Stimulated activated naive CD8-positive, alpha-beta T cell treated with anti-CD3 and anti-CD28 coated beads, Interleukin-15, Interleukin-2, amounts not matched to agents 100 ng/mL and 50 ng/mL, for 24 hours (primary cell): ENCODE measurements at regions not wholly inside any gene's neighbourhood (a gene's known extent, or its start where the extent isn't known, plus 50 kb on each side); places are given as distances from the start of the nearest gene placed in this dataset.
A peak's percentile ranks its signal among the peaks of the same experiment; 100 is the strongest.

ENCODE experiments used
- H3K27ac Mint-ChIP-seq: one replicate; pipeline ENCODE4 v1.8.0; 2021; ENCODE audit warnings: mild to moderate bottlenecking, mixed read lengths
- H3K27me3 Mint-ChIP-seq: one replicate; pipeline ENCODE4 v1.8.0; 2021; ENCODE audit warnings: mixed read lengths
- H3K36me3 Mint-ChIP-seq: one replicate; pipeline ENCODE4 v1.8.0; 2021; ENCODE audit warnings: low read depth, mixed read lengths
- H3K4me1 Mint-ChIP-seq: one replicate; pipeline ENCODE4 v1.8.0; 2021; ENCODE audit warnings: low read depth, mixed read lengths
- H3K4me3 Mint-ChIP-seq: one replicate; pipeline ENCODE4 v1.8.0; 2021; ENCODE audit warnings: mild to moderate bottlenecking, mixed read lengths
- H3K9me3 Mint-ChIP-seq: one replicate; pipeline ENCODE4 v1.8.0; 2021; ENCODE audit warnings: mixed read lengths

DNA sequence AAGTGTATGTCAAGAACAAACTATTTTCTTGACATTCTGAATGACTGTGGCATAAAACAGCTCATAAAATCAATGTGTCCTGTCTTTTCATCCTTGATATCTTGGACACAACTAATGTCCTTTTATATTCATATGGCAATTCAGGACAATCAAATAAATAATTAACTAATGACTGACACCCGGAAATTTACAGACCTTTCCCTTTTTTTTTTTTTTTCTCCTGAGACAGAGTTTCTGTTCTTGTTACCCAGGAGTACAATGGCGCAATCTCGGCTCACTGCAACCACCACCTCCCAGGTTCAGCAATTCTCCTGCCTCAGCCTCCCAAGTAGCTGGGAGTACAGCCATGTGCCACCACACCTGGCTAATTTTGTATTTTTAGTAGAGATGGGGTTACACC, 107.1 kb upstream of the LGSN start:
- Mint-ChIP-seq H3K4me1 (no peaks in the 10 kb centered on the region), H3K27me3 (peaks cover 3% of the 10 kb centered on the region), H3K36me3 (no peaks in the 10 kb centered on the region), H3K4me3 (no peak overlapping the region), H3K9me3 (peaks cover 4% of the 10 kb centered on the region), H3K27ac (no peak overlapping the region)

DNA sequence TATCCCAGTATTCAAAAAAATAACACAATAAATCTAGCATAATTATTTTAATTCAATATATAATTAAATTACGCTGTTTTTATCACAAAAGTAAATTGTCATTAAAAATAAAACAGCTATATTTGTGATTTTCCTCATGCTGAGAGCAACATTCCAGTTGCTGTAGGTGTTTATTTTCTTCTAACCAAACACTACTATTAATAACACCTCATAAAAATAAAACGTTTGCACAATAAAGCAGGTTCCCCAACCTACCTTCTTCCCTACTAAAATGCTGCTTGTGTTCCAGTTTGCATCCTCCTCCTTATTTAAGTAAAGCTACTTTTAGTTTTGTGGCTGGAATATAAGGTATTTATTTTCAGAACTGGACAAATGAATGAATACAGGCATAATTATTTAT, 108.2 kb upstream of the LGSN start:
- Mint-ChIP-seq H3K4me1 (no peaks in the 10 kb centered on the region), H3K36me3 (no peaks in the 10 kb centered on the region), H3K27me3 (peaks cover 3% of the 10 kb centered on the region), H3K27ac (no peak overlapping the region), H3K4me3 (no peak overlapping the region), H3K9me3 (peaks cover 4% of the 10 kb centered on the region)

DNA sequence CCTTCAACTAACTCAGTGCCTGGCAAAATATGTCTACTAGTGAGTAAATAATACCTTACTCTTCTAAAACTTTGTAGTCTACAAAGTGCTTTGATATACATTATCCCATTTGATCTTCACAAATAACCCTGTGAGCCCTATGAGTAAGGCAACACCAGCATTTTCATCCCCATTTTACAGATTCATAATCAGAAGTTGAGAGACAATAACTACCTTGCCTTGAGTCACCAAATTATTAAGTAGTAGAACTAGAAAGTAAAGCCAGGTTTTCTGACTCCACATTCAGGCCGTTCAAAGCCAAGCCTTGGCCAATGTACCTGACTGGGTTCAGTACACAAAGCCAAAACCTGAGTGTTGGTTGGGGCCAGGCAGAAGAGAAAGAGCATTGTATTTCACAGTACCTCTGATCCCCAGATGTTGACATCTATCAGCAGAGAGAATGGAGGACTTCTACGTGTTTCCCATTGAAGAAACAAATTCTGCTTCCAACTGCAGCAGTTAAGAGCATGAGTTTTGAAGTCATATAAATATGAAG, 111.3 kb upstream of the LGSN start:
- H3K27ac Mint-ChIP-seq = no peak overlapping the region
- no peaks in the 10 kb centered on the region for H3K4me1 Mint-ChIP-seq
- no peak overlapping the region for H3K4me3 Mint-ChIP-seq
- H3K36me3 Mint-ChIP-seq = no peaks in the 10 kb centered on the region
- peaks cover 3% of the 10 kb centered on the region for H3K27me3 Mint-ChIP-seq
- H3K9me3 Mint-ChIP-seq = no peaks in the 10 kb centered on the region

DNA sequence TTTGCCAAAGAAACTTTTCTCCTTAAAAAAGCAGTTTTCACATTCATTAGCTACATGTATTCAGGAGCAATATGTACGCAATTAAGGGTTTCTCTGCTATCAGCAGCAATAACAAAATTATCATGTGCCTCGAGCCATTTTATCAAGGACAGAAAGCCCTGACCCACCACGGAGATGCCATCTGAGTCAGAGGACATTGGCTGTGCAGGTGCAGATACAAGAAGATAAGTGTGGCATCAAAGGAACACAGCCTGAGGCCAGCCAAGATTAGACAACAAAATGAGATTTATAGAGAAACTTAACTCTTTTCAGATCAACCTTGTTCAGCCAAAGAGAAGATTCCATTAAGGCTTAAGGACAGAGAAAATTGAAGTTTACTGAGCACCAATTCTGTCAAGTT, 115.2 kb upstream of the LGSN start:
- Mint-ChIP-seq H3K36me3 (no peaks in the 10 kb centered on the region), H3K9me3 (peaks cover 3% of the 10 kb centered on the region), H3K4me3 (no peak overlapping the region), H3K27me3 (peaks cover 3% of the 10 kb centered on the region), H3K27ac (no peak overlapping the region), H3K4me1 (no peaks in the 10 kb centered on the region)

DNA sequence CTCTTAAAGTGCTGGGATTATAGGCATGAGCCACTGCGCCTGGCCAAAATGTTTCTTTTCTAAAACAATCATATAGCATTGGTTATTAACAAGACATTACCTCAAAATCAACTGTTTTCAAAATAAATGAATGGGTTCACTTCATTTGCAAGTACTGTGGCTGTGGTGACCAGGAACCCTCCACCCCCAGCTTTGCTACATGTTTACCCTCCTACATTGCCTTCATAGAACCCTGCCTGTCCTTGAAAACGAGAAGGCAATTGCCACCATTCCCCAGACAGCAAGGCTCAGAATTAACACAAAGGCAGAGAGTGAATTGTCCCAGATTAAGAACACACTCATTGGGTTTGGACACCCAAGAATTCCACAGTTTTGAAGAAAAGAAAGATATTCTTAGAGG, 116.6 kb upstream of the LGSN start:
- no peaks in the 10 kb centered on the region for H3K27me3 Mint-ChIP-seq
- H3K9me3 Mint-ChIP-seq = peaks cover 3% of the 10 kb centered on the region
- no peak overlapping the region for H3K4me3 Mint-ChIP-seq
- H3K27ac Mint-ChIP-seq = no peak overlapping the region
- no peaks in the 10 kb centered on the region for H3K36me3 Mint-ChIP-seq
- H3K4me1 Mint-ChIP-seq = no peaks in the 10 kb centered on the region

DNA sequence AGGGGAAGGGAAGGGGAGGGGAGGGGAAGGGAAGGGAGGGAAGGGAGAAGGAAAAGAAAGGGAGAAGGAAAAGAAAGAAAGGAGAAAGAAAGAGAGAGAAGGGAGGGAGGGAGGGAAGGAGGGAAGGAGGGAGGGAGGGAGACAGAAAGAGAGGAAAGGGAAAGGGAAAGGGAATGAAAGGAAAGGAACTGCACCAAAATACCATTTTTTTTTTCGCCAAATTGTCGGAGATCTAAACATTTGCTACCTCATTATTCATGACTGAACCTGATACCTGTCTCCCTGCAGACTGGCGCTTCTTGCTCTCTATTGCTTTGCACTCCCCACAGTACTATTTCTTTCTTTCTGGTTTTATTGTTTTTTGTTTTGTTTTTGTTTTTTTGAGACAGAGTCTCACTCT, 117.3 kb upstream of the LGSN start:
- Mint-ChIP-seq H3K27ac (no peak overlapping the region), H3K4me1 (no peaks in the 10 kb centered on the region), H3K36me3 (no peaks in the 10 kb centered on the region), H3K4me3 (no peak overlapping the region), H3K27me3 (no peaks in the 10 kb centered on the region), H3K9me3 (peaks cover 3% of the 10 kb centered on the region)

DNA sequence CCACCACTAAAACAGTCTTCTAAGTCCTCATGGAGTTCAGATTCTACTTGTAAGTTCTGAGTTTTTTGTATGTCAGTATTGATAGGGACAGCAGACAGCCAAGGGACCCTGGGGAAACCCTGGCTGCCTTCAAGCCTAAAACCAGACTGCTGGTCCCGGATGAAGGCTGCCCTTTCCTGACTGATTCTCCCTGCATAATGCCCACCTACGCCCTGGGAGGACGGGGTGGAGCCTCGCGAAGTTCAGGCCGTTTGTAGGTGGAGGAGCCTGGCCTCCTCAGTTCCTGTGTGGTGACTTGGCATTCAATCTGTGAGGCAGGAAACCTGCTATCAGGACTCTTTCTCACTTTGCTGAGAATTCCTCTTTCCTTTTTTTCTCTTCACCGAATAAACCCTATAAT, 120.3 kb upstream of the LGSN start:
- no peak overlapping the region for H3K4me3 Mint-ChIP-seq
- peaks cover 3% of the 10 kb centered on the region for H3K9me3 Mint-ChIP-seq
- H3K27me3 Mint-ChIP-seq = no peaks in the 10 kb centered on the region
- H3K4me1 Mint-ChIP-seq = no peaks in the 10 kb centered on the region
- no peaks in the 10 kb centered on the region for H3K36me3 Mint-ChIP-seq
- no peak overlapping the region for H3K27ac Mint-ChIP-seq

DNA sequence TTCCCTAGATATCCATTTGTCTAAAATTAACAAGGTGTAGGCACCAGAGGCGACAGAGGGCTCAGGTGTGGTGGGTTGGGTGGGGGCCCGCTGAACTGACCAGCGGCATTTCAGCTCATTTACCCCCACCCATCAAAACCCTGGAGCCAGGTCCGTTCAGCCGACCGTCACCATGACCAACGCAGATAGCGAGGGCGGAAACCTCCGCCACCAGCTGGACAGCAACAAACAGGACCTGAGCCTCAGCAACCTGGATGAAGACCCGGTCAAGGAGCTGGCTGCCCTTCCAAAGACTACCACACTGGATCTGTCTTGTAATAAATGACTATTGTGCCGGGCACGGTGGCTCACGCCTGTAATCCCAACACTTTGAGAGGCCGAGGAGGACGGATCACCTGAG, 120.8 kb upstream of the LGSN start:
- no peaks in the 10 kb centered on the region for H3K4me1 Mint-ChIP-seq
- H3K4me3 Mint-ChIP-seq = no peak overlapping the region
- H3K27ac Mint-ChIP-seq = no peak overlapping the region
- H3K9me3 Mint-ChIP-seq = peaks cover 3% of the 10 kb centered on the region
- H3K27me3 Mint-ChIP-seq = no peaks in the 10 kb centered on the region
- H3K36me3 Mint-ChIP-seq = no peaks in the 10 kb centered on the region

DNA sequence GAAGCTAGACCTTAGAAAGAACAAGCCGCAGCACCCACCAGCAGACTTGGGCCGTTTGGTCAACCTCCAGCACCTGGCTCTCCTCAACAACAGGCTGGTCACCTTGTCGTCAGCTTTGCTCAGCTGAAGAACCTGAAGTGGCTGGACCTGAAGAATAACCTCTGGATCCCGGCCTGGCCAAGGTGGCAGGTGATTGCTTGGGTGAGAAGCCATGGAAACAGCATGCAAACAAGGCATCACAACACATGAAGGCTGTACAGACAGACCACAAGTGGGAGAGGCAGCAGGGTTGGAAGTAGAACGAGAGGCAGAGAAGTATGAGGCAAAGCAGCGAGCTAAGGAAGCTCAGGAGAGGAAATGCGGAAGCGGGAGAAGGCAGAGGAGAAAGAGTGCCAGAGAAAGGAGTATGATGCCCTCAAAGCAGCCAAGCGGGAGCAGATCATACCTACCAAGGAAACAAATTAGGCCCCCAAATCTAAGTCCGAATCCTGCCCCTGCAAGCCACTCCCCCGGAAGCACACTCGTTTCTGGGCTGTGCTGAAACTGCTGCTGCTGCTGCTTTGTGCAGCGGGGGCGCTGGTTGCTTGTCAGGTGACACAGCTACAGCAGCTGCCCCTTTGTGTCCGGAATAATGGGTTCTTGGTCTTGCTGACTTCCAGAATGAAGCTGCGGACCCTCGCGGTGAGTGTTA, 121.6 kb upstream of the LGSN start:
- H3K4me3 Mint-ChIP-seq = peak overlapping the region; percentile 58
- no peaks in the 10 kb centered on the region for H3K4me1 Mint-ChIP-seq
- H3K9me3 Mint-ChIP-seq = peaks cover 3% of the 10 kb centered on the region
- H3K27ac Mint-ChIP-seq = no peak overlapping the region
- no peaks in the 10 kb centered on the region for H3K36me3 Mint-ChIP-seq
- H3K27me3 Mint-ChIP-seq = no peaks in the 10 kb centered on the region

DNA sequence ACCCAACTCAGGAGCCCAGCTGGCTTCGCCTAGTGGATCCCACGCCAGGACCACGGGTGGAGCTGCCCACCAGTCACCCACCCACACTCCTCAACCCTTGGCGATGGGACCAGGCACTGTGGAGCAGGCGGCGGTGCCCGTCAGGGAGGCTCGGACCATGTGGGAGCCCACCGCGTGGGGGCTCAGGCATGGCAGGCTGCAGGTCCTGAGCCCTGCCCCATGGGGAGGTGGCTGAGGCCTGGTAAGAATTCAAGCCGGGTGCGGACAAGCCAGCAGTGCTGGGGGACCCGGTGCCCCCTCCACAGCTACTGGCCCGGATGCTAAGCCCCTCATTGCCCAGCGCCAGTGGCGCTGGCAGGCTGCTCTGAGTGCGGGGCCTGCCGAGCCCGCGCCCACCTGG, 123.1 kb upstream of the LGSN start:
- Mint-ChIP-seq H3K27ac (no peak overlapping the region), H3K4me1 (no peaks in the 10 kb centered on the region), H3K4me3 (no peak overlapping the region), H3K9me3 (peaks cover 3% of the 10 kb centered on the region), H3K27me3 (no peaks in the 10 kb centered on the region), H3K36me3 (no peaks in the 10 kb centered on the region)

DNA sequence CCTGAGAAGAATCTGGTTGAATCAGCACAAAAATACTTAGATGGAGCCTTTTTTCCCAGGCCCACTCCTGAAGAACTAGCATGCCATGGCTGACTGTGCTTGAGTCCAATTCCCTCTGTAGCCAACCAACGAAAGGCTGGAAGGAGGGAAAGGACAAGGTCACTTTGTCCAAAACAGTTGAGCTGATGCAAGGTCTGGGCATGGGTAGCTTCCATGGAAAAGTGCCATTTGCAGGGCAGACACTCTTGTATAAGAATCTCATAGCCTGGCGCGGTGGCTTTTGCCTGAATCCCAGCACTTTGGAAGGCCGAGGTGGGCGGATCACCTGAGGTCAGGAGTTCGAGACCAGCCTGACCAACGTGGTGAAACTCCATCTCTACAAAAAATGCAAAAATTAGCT, 125.0 kb upstream of the LGSN start:
- H3K27me3 Mint-ChIP-seq = no peaks in the 10 kb centered on the region
- H3K4me1 Mint-ChIP-seq = no peaks in the 10 kb centered on the region
- H3K9me3 Mint-ChIP-seq = no peaks in the 10 kb centered on the region
- H3K27ac Mint-ChIP-seq = no peak overlapping the region
- H3K36me3 Mint-ChIP-seq = no peaks in the 10 kb centered on the region
- no peak overlapping the region for H3K4me3 Mint-ChIP-seq

DNA sequence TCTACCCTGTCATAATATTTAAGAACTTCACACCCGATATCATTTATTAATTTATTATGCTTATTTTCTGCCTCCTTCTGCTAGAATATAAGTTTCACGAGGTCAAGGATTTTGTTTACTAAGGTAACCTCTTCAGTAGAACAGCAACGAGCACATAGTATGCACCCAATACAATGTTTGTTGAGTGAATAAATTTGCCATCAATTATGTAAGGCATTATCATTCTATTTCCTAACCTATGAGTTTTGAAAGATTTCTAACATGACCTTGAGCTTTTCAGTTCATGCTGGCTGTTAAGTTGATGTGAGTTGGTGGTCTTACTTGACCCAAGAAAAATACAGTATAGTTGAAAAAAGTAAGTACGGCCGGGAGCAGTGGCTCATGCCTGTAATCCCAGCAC, 125.9 kb upstream of the LOC128125822 start:
- Mint-ChIP-seq H3K27me3 (no peaks in the 10 kb centered on the region), H3K4me1 (no peaks in the 10 kb centered on the region), H3K36me3 (no peaks in the 10 kb centered on the region), H3K9me3 (no peaks in the 10 kb centered on the region), H3K4me3 (no peak overlapping the region), H3K27ac (no peak overlapping the region)

DNA sequence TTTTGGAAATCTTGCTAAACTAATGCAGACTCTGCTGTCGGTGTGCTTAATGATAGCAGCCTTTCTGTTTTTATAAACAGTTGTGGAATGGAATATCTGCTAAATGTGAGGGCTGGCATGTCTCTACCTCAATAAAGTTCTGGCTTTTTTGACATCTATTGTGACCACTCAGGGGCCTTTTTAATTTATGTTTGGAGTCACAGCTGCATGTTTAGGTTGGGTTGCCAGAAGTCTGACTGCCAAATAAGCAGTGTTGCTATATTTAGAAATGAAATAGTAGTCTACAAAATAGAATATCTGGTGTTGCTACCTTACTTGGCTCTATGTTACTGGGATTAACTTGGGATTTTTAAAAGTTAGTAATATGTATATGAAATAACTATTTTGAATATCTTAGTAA, 125.1 kb upstream of the LOC128125822 start:
- Mint-ChIP-seq H3K4me3 (no peak overlapping the region), H3K27me3 (no peaks in the 10 kb centered on the region), H3K36me3 (no peaks in the 10 kb centered on the region), H3K27ac (no peak overlapping the region), H3K9me3 (no peaks in the 10 kb centered on the region), H3K4me1 (no peaks in the 10 kb centered on the region)

DNA sequence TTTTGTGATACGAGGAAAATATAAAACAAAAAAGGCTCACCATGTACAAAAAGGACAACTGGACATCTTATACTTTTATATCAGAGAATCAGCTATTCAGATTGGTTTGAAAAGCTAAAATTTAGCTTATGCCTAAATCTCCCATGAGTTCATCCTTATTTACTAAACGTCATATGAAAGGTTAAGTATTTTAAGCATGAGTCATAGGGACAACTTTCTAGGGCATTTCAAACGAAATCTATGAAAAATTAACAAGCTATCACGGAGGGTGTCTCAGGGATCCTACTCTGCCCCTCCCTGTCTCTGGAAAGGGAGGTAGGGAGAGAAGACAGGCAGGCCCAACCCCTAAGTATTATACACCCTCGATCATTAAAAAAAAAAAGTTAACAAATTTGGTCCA, 124.1 kb upstream of the LOC128125822 start:
- H3K9me3 Mint-ChIP-seq = no peaks in the 10 kb centered on the region
- no peak overlapping the region for H3K27ac Mint-ChIP-seq
- no peaks in the 10 kb centered on the region for H3K36me3 Mint-ChIP-seq

DNA sequence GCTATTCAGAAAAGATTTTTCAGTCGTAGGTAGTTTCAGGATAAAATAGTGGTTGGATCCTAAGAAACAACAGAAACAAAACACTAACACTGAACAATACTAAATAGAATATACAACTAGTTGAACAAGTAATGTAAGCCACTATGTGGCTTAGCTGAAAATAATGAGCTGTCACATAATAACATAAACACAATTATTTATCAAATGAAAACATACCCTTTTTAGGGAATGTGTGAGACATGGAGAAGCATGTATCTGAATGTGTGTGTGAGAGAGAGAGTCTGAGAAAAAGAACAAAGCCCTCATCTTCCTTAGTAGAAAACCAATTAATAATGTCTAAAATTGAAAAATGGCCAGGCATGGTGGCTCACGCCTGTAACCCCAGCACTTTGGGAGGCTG, 122.6 kb upstream of the LOC128125822 start:
- Mint-ChIP-seq H3K4me1 (no peaks in the 10 kb centered on the region), H3K27ac (no peak overlapping the region), H3K4me3 (no peak overlapping the region), H3K36me3 (no peaks in the 10 kb centered on the region), H3K9me3 (no peaks in the 10 kb centered on the region), H3K27me3 (no peaks in the 10 kb centered on the region)

More for the DNA sequence above, 124.1 kb upstream of the LOC128125822 start:
- Mint-ChIP-seq H3K4me1 (no peaks in the 10 kb centered on the region), H3K4me3 (no peak overlapping the region), H3K27me3 (no peaks in the 10 kb centered on the region)

DNA sequence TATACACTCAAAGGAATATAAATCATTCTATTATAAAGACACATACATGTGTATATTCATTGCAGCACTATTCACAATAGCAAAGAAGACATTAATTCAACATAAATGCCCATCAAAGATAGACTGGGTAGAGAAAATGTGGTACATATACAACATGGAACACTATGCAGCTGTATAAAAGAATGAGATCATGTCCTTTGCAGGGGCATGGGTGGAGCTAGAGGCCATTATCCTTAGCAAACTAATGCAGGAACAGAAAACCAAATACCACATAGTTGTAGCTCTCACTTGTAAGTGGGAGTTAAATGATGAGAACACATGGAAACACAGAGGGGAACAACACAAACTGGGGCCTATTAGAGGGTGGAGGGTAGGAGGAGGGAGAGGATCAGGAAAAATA, 121.0 kb upstream of the LOC128125822 start:
- H3K27me3 Mint-ChIP-seq = no peaks in the 10 kb centered on the region
- H3K27ac Mint-ChIP-seq = no peak overlapping the region
- H3K36me3 Mint-ChIP-seq = no peaks in the 10 kb centered on the region
- H3K4me3 Mint-ChIP-seq = no peak overlapping the region
- H3K9me3 Mint-ChIP-seq = no peaks in the 10 kb centered on the region
- no peaks in the 10 kb centered on the region for H3K4me1 Mint-ChIP-seq
